NCI-H82 treated with DMSO at 0.1 percent for 48 hours (cell line): ENCODE measurements at regions not wholly inside any gene's neighbourhood (a gene's known extent, or its start where the extent isn't known, plus 50 kb on each side); places are given as distances from the start of the nearest gene placed in this dataset.
"Not testable (repeated sequence)": the region's sequence is repeated elsewhere in the genome, so short reads cannot be mapped to it uniquely, and the experiment has no call there.

ENCODE experiments used
- DNase-seq: peaks from one replicate; lab custom pipeline; 2025; ENCODE audit not compliant: unreplicated experiment; lab: John Stamatoyannopoulos, UW

- DNase-seq: peak; percentile 7
These were observed 97.9 kb upstream of the METTL14 start for GRCh38 chr4:118587116-118587831.

- no peak for DNase-seq
These were observed 97.2 kb upstream of the METTL14 start for GRCh38 chr4:118587946-118588345.

- no peak for DNase-seq
These were observed 95.6 kb upstream of the METTL14 start for GRCh38 chr4:118589471-118590055.

DNA sequence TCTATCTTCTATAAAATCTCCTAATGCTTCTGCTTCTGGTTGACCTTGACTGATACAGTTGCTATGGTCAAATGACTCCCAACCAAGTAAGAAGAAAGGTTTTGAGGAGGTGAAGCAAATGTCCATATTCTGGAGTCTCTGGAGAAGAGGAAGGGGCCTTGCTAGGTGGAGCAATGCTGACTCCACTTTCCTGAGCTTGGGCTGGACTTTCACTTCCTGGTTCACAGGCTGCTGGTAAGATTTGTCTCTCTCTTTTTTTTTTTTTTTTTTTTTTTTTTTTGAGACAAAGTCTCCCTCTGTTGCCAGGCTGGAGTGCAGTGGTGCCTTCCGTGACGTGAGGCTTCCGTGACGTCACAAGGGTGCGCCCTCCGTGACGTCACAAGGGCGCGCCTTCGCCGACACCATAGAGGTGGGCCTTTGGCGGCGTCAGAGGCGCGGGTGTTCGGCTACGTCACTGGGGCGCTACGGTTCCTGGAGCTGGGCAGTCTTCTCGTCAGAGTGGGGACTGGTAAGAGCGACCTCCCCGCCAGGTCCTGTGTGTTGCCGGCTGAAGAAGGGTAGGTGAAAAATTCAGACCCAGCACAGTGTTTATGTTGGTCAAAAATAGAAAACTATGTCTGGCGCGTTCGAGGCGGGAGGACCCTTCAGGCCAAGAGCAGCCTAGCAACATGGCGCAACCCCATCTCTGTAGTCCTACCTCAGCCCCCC lies 93.7 kb upstream of the METTL14 start:
- DNase-seq: not testable (repeated sequence)

GRCh38 chr4:118592289-118592688 lies 92.9 kb upstream of the METTL14 start:
- DNase-seq: not testable (repeated sequence)

- DNase-seq: not testable (repeated sequence)
These were observed 89.3 kb upstream of the METTL14 start for GRCh38 chr4:118595883-118596282.

DNA sequence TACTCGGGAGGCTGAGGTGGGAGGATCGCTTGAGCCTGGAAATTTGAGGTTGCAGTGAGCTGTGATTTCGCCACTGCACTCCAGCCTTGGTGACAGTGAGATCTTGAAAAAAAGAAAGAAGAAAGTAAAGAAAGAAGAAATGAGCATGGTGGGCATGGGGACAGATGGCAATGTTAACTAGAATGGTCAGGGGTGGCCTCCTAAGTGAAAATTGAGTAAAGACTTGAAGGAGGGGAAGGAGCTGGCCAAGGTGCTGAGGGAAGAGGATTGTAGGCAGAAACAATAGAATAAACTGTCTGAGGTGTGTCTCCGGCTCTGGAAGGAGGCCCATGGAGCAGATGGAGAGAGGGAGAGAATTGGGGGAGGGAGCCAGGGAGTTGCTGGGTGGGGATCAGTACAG lies 60.1 kb upstream of the METTL14 start:
- DNase-seq: not testable (repeated sequence)

DNA sequence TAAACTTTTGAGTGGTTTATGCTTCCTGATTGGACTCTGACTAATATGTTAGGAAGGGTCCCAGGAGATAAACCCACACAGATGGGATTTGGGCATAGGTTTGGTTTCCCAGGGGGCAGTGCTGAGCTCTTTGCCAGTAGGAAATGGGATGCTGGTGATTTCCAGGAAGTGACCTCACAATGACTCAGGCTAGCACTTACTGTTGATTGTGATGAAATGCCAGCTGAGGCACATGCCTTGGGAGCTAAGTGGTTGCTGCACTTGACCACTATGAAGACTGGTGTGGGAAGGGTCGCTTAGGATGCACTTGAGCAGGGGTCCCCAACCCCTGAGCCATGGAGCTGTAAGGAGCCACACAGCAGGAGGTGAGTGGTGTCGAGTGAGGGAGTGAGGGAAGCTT lies 55.5 kb upstream of the METTL14 start:
- DNase-seq: not testable (repeated sequence)

GRCh38 chr4:118630897-118631296 lies 54.3 kb upstream of the METTL14 start:
- not testable (repeated sequence) for DNase-seq

GRCh38 chr4:118631321-118632050 lies 53.7 kb upstream of the METTL14 start:
- not testable (repeated sequence) for DNase-seq

- DNase-seq: not testable (repeated sequence)
These were observed 51.7 kb upstream of the METTL14 start for GRCh38 chr4:118633476-118633875.

GRCh38 chr4:118634126-118634875 lies 50.9 kb upstream of the METTL14 start:
- DNase-seq: not testable (repeated sequence)
